GM23338 (cell line): ENCODE measurements at regions not wholly inside any gene's neighbourhood (a gene's known extent, or its start where the extent isn't known, plus 50 kb on each side); places are given as distances from the start of the nearest gene placed in this dataset.

Experiments
- ATAC-seq: fragments of 200-7000 bp; cut with Tn5 transposase; 3 replicates; pipeline ENCODE4 v1.9.1; 2020
- DNase-seq: peaks from one replicate; pipeline ENCODE4 v3.0.0-alpha.2; 2015; ENCODE audit warnings: low spot score
- H2AFZ ChIP-seq: fragments of 200-600 bp; sonication (generic); 2 replicates; pipeline ENCODE4 v1.8.0; 2016; ENCODE audit warnings: antibody characterized with exemption, mild to moderate bottlenecking, moderate library complexity
- H3F3A ChIP-seq: fragments of 200-600 bp; sonication (generic); replicated peaks from 2 replicates; pipeline ENCODE4 v1.8.0; 2017; ENCODE audit warnings: antibody characterized with exemption, mixed run types, low read depth
- H3K27ac ChIP-seq: fragments of 200-600 bp; sonication (generic); 2 replicates; pipeline ENCODE4 v1.6.1; 2016; ENCODE audit warnings: low read depth
- H3K27me3 ChIP-seq: fragments of 200-600 bp; sonication (generic); 2 replicates; pipeline ENCODE4 v1.8.0; 2016; ENCODE audit warnings: mild to moderate bottlenecking, mixed run types, moderate library complexity; ENCODE audit not compliant: insufficient read depth
- H3K36me3 ChIP-seq: fragments of 200-600 bp; sonication (generic); 2 replicates; pipeline ENCODE4 v1.8.0; 2016; ENCODE audit warnings: mild to moderate bottlenecking; ENCODE audit not compliant: insufficient read depth
- H3K4me1 ChIP-seq: fragments of 200-600 bp; sonication (generic); 2 replicates; pipeline ENCODE4 v1.8.0; 2016; ENCODE audit warnings: mild to moderate bottlenecking, moderate library complexity; ENCODE audit not compliant: insufficient read depth
- H3K4me2 ChIP-seq: fragments of 200-600 bp; sonication (generic); 2 replicates; pipeline ENCODE4 v1.7.1; 2017; ENCODE audit warnings: mixed run types
- H3K4me3 ChIP-seq: fragments of 200-600 bp; sonication (generic); 2 replicates; pipeline ENCODE4 v1.6.1; 2016; ENCODE audit warnings: mixed run types
- H3K79me2 ChIP-seq: fragments of 200-600 bp; sonication (generic); replicated peaks from 2 replicates; pipeline ENCODE4 v1.8.0; 2017; ENCODE audit warnings: mild to moderate bottlenecking; ENCODE audit not compliant: insufficient read depth
- H3K9me2 ChIP-seq: fragments of 200-600 bp; sonication (generic); 2 replicates; pipeline ENCODE4 v1.8.0; 2017; ENCODE audit not compliant: insufficient read depth
- H4K20me1 ChIP-seq: fragments of 200-600 bp; sonication (generic); replicated peaks from 2 replicates; pipeline ENCODE4 v1.8.0; 2017; ENCODE audit warnings: mild to moderate bottlenecking; ENCODE audit not compliant: insufficient read depth
- H3K27ac Mint-ChIP-seq: 2 replicates; pipeline ENCODE4 v1.8.0; 2020; ENCODE audit warnings: inconsistent platforms, mild to moderate bottlenecking, moderate library complexity, mixed read lengths
- H3K27me3 Mint-ChIP-seq: 3 replicates; pipeline ENCODE4 v1.8.0; 2022; ENCODE audit warnings: low read depth, mild to moderate bottlenecking, moderate library complexity, mixed read lengths, inconsistent platforms; ENCODE audit not compliant: insufficient read depth, poor library complexity
- H3K36me3 Mint-ChIP-seq: 3 replicates; pipeline ENCODE4 v1.8.0; 2021; ENCODE audit warnings: low read depth, mild to moderate bottlenecking, inconsistent platforms, moderate library complexity, mixed read lengths
- H3K4me1 Mint-ChIP-seq: 3 replicates; pipeline ENCODE4 v1.8.0; 2020; ENCODE audit warnings: mild to moderate bottlenecking, inconsistent platforms, mixed read lengths
- H3K4me3 Mint-ChIP-seq: 3 replicates; pipeline ENCODE4 v1.8.0; 2021; ENCODE audit warnings: moderate library complexity, mild to moderate bottlenecking, inconsistent platforms, mixed read lengths
- H3K9me3 Mint-ChIP-seq: 3 replicates; pipeline ENCODE4 v1.8.0; 2020; ENCODE audit warnings: moderate library complexity, mild to moderate bottlenecking, inconsistent platforms, mixed read lengths
- CREB1 ChIP-seq: fragments of 250-450 bp; sonication (Bioruptor Pico); IDR thresholded peaks from 2 replicates; pipeline ENCODE4 v1.5.0; 2020; ENCODE audit warnings: low read depth, mild to moderate bottlenecking, moderate library complexity
- EZH2 ChIP-seq: fragments of 200-600 bp; sonication (generic); IDR thresholded peaks from one replicate; pipeline ENCODE4 v1.8.0; 2017; ENCODE audit warnings: antibody characterized with exemption, mild to moderate bottlenecking, low read depth; ENCODE audit not compliant: unreplicated experiment
- EZH2phosphoT487 ChIP-seq: fragments of 200-600 bp; sonication (generic); IDR thresholded peaks from one replicate; pipeline ENCODE4 v1.8.1; 2018; ENCODE audit warnings: antibody characterized with exemption; ENCODE audit not compliant: unreplicated experiment
- JUNB ChIP-seq: IDR thresholded peaks from one replicate; pipeline ENCODE4 v1.6.1; 2016; ENCODE audit warnings: antibody characterized with exemption; ENCODE audit not compliant: unreplicated experiment
- POLR2AphosphoS5 ChIP-seq: IDR thresholded peaks from 2 replicates; pipeline ENCODE4 v1.6.1; 2016; ENCODE audit warnings: antibody characterized with exemption, low read depth
- REST ChIP-seq: IDR thresholded peaks from one replicate; pipeline ENCODE4 v1.6.1; 2018; ENCODE audit warnings: antibody characterized with exemption; ENCODE audit not compliant: unreplicated experiment
- ZNF114 ChIP-seq: fragments of 250-450 bp; sonication (Bioruptor Pico); IDR thresholded peaks from 2 replicates; pipeline ENCODE4 v1.5.0; 2020; ENCODE audit warnings: mild to moderate bottlenecking, moderate library complexity
- ZNF462 ChIP-seq: fragments of 250-450 bp; sonication (Bioruptor Pico); IDR thresholded peaks from 2 replicates; pipeline ENCODE4 v1.5.0; 2020; ENCODE audit warnings: mild to moderate bottlenecking, moderate library complexity
- TF ChIP-seq, protein P1 (sequence below), 2 experiments: fragments of 200-600 bp in 1 of 2; sonication (generic) in 1 of 2; conservative IDR thresholded peaks; 2 replicates each; pipeline versions ENCODE4 v1.5.1 to v1.6.1; 2016 to 2017; ENCODE audit warnings: antibody characterized with exemption in 2 of 2, low read depth in 2 of 2, mild to moderate bottlenecking in 2 of 2, moderate library complexity in 1 of 2
- TF ChIP-seq, protein P2 (sequence below): IDR thresholded peaks from 2 replicates; pipeline ENCODE4 v1.6.1; 2016; ENCODE audit warnings: antibody characterized with exemption

DNA sequence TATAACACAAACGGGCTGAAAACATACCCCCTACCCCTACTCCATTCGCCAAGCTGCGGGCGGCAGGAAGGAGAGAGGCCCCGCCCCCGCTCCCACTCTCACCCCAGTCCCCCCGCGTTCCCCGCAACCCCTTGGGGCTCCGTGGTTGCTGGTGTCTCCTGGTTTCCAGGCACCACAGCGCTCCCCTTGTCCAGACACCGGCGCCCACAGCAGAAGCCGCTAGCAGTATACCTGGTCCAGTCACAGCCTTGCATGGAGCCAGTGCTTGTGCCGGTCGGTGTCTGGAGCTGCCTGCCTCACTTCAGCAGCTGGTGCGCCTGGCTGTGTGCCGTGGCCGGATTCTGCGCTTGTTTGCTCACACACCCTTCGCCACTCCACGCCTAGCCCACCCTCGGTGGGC is 240.5 kb upstream of the DAB2 start:
- no peaks in the 10 kb centered on the region for H3K79me2 ChIP-seq
- peaks cover 13% of the 10 kb centered on the region; the same call in 2 of the 3 replicates for H3K4me1 Mint-ChIP-seq

More for the DNA sequence above, 240.5 kb upstream of the DAB2 start:
- Histone ChIP-seq H3K9me2 (peaks cover 4% of the 10 kb centered on the region; the same call in 1 of the 2 replicates), H3K4me1 (0 out of 2 replicates have a peak, but pooled peaks cover 4% of the 10 kb centered on the region), H3K36me3 (no peaks in the 10 kb centered on the region), H3K27ac (no peak overlapping the region), H3K4me3 (no peak overlapping the region), H3F3A (no peaks in the 10 kb centered on the region), H3K4me2 (no peak overlapping the region), H2AFZ (no peak overlapping the region; the same call in 1 of the 2 replicates), H4K20me1 (no peaks in the 10 kb centered on the region), H3K27me3 (no peaks in the 10 kb centered on the region)
- Mint-ChIP-seq H3K4me3 (no peak overlapping the region), H3K27ac (no peak overlapping the region), H3K9me3 (peaks cover 6% of the 10 kb centered on the region; the same call in 2 of the 3 replicates), H3K36me3 (no peaks in the 10 kb centered on the region; the same call in 2 of the 3 replicates), H3K27me3 (peaks cover 2% of the 10 kb centered on the region)
- ATAC-seq (no peak; the same call in 2 of the 3 replicates), DNase-seq (no peak)
- TF ChIP-seq, protein P1, sequence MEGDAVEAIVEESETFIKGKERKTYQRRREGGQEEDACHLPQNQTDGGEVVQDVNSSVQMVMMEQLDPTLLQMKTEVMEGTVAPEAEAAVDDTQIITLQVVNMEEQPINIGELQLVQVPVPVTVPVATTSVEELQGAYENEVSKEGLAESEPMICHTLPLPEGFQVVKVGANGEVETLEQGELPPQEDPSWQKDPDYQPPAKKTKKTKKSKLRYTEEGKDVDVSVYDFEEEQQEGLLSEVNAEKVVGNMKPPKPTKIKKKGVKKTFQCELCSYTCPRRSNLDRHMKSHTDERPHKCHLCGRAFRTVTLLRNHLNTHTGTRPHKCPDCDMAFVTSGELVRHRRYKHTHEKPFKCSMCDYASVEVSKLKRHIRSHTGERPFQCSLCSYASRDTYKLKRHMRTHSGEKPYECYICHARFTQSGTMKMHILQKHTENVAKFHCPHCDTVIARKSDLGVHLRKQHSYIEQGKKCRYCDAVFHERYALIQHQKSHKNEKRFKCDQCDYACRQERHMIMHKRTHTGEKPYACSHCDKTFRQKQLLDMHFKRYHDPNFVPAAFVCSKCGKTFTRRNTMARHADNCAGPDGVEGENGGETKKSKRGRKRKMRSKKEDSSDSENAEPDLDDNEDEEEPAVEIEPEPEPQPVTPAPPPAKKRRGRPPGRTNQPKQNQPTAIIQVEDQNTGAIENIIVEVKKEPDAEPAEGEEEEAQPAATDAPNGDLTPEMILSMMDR (conservative IDR thresholded peaks at IDR 0.05; ENCODE audit: low read depth in 2 of 2), result no peak
- no peak for TF ChIP-seq REST
- TF ChIP-seq POLR2AphosphoS5, result no peak
- TF ChIP-seq ZNF462 (CRISPR knock-in tag), result no peak
- TF ChIP-seq JUNB, result no peak
- TF ChIP-seq EZH2, result no peak
- TF ChIP-seq ZNF114 (CRISPR knock-in tag), result no peak
- TF ChIP-seq, protein P2, sequence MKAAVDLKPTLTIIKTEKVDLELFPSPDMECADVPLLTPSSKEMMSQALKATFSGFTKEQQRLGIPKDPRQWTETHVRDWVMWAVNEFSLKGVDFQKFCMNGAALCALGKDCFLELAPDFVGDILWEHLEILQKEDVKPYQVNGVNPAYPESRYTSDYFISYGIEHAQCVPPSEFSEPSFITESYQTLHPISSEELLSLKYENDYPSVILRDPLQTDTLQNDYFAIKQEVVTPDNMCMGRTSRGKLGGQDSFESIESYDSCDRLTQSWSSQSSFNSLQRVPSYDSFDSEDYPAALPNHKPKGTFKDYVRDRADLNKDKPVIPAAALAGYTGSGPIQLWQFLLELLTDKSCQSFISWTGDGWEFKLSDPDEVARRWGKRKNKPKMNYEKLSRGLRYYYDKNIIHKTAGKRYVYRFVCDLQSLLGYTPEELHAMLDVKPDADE, result no peak
- TF ChIP-seq EZH2phosphoT487, result no peak
- TF ChIP-seq CREB1 (CRISPR knock-in tag), result no peak
